Activated T-helper 1 cell treated with anti-CD3 and anti-CD28 coated beads, Interleukin-2, amount 50 U/mL, for 16 hours (primary cell): ENCODE measurements at regions not wholly inside any gene's neighbourhood (a gene's known extent, or its start where the extent isn't known, plus 50 kb on each side); places are given as distances from the start of the nearest gene placed in this dataset.
"Not testable (repeated sequence)": the region's sequence is repeated elsewhere in the genome, so short reads cannot be mapped to it uniquely, and the experiment has no call there.

Experiments
- DNase-seq, 2 donors: peaks; one replicate each; pipeline ENCODE4 v3.0.0-alpha.2; 2020; ENCODE audit warnings: low read depth in 1 of 2, low spot score in 1 of 2

DNA sequence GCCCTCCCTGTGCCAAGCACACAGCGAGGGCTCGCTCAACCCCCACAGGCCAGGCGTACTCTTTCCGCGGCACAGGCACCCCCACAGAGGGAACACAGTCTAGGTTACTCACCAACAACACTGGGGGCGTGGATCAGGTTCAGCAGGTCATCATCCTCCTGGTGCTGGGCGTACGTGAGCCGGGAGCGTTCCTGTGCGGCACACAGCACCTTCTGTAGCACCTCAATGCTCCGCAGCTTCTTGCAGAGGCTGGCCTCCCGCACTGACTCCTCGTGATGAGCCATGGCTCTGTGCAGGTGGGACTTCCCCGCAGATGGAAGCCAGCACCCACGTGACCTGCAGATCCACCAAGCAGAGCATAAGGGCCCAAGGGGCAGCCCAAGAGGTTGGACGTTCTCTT lies 296.8 kb downstream of the GOLGA6L6 start:
- not testable (repeated sequence) for DNase-seq

DNA sequence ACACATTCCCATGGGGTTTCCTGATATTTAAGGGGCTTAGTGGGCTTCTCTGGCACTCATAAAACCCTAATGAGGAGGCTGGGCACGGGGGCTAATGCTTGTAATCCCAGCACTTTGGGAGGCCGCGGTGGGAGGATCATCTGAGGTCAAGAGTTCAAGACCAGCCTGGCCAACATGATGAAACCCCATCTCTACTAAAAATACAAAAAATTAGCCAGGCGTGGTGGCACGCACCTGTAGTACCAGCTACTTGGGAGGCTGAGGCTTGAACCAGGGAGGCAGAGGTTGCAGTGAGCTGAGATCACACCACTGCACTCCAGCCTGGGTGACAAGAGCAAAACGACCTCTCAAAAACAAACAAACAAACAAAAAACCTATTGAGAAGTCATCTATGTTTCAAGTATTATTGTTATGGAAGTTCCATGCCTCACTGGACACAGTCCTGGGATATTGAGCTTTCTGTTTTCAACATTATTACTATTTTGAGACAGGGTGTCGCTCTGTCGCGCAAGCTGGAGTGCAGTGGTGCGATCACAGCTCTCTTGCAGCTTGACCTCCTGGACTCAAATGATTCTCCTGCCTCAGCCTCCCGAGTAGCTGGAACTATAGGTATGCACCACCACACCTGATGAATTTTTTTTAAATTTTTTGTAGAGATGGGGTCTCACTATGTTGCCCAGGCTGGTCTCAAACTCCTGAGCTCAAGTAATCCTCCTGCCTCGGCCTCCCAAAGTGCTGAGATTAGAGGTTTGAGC lies 297.9 kb downstream of the GOLGA6L6 start:
- not testable (repeated sequence) for DNase-seq

DNA sequence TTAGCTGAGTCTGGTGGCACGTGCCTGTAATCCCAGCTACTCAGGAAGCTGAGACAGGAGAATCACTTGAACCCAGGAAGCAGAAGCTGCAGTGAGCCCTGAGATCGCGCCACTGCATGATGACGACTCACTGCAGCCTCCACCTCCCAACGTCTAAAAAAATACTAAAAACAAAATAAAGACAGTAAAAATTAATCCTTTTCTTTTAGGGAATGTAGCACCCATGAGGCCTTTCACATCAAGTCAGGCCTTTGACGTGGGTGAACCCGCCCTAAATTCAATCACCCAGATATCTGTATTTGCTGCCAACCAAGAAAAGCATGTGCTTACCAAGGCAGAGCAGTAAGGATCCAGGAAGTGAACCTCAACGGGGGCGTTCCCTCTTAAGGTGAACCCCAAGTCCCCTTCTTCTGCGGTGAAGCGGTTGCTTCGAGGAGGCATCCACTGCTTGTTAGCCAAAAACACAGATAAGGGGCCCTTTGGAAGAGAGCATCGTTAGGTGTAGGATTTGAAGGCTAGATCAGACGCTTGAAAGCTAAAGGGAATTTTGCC lies 301.2 kb downstream of the GOLGA6L6 start:
- DNase-seq, result not testable (repeated sequence)

DNA sequence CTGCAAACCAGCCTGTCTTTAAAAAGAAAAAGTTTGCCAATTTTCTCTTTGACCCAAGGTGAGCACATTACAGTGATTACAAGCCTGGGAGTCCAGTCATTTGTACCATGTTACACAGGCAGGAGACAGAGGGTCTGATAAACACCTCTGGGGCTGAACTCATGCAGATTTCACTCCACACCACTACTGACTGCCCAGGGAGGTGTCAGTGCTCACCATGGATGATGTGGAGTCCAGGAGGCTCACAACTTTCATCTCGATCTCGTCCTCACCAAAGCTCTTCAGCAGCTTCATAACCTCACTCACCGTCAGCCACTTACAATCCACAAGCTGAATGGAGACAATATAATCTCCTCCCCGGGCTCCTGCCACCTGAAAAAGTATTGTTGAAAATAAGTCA lies 302.4 kb downstream of the GOLGA6L6 start:
- not testable (repeated sequence) for DNase-seq

DNA sequence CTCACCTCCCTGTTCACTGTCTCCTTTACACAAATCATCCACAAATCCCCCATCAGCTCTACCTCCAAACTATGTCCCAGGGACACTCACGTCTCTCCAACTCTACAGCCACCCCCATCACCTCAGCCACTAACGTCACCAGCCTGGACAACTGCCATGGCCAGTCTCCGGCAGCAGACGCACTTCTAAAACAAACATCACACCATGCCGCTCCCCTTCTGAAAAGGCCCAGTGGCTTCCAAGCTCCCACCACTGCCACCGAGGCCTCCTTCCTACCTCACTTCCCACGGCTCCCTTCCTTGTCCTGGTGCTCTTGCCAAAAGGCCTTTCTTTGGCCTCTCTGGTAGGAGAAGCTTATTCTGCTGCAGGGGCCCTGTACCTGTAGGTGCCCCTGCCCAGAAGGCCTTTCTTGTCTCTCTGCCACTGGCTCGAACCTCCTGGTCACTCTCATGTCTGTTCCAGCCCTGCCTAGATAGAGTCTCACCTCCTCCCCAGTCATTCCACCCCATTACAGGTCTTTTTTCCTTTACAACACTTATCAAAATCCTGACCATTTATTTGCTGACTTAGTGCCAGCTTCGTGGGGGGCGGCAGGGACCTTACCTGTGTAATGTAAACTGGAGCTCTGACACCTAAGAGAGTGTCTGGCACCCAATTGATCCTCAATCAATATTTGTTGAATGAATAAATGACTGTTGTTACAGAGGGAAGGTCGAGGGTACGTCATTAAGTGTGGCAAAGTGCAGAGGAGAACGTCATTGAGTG lies 304.2 kb downstream of the GOLGA6L6 start:
- not testable (repeated sequence) for DNase-seq

DNA sequence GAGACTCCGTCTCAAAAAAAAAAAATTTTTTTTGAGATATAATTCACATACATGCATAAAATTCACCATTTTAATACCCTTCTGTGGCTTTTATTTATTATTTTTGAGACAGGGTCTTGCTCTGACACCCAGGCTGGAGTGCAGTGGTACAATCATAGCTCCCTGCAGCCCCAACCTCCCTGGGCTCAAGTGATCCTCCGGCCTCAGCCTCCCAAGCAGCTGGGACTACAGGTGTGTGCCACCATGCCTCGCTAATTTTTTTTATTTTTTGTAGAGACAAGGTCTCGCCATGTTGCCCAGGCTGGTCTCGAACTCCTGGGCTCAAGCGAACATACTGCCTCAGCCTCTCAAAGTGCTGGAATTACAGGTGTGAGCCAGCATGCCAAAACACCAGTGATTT lies 305.9 kb downstream of the GOLGA6L6 start:
- DNase-seq, result not testable (repeated sequence)

DNA sequence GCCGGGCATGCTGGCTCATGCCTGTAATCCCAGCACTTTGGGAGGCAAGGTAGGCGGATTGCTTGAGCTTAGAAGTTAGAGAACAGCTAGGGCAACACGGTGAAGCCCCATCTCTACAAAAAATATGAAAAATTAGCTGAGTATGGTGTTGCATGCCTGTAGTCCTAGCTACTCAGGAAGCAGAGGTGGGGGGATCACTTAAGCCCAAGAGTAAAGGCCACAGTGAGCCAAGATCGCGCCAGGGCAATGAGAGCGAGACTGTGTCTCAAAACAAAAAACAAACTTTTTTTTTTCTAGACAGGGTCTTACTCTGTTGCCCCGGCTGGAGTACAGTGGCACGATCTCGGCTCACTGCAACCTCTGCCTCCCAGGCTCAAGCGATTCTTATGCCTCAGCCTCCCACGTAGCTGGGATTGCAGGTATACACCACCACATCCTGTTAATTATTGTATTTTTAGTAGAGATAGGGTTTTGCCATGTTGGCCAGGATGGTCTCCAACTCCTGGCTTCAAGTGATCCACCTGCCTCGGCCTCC lies 307.5 kb downstream of the GOLGA6L6 start:
- DNase-seq, result not testable (repeated sequence)

DNA sequence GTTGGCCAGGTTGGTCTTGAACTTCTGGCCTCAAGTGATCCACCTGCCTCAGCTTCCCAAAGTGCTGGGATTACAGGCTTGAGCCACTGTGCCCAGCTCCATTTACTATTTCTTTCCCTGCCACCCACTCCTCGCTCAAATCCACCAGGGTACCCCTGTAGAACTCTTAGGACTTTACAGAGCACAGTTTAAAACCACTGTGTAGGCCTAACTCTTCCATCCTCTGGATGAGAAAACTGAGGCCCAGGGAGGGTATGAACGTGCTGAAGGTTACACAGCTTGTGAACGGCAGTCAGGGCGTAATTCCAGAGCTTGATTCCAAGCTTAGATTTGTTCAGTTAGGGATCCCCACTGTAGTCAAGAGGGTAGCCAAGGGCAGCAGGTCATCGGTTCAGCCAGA lies 309.1 kb downstream of the GOLGA6L6 start:
- not testable (repeated sequence) for DNase-seq

DNA sequence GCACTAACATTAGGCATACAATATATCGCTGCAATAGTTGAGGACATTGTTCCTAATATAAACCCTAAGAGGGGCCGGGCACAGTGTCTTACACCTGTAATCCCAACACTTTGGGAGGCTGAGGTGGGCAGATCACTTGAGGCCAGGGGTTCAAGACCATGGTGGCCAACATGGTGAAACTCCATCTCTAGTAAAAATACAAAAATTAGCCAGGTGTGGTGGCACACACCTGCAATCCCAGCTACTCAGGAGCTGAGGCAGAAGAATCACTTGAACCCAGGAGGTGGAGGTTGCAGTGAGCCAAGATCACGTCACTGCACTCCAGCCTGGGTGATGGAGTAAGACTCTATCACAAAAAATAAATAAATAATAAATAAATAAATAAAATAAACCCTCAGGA lies 310.9 kb downstream of the GOLGA6L6 start:
- not testable (repeated sequence) for DNase-seq

DNA sequence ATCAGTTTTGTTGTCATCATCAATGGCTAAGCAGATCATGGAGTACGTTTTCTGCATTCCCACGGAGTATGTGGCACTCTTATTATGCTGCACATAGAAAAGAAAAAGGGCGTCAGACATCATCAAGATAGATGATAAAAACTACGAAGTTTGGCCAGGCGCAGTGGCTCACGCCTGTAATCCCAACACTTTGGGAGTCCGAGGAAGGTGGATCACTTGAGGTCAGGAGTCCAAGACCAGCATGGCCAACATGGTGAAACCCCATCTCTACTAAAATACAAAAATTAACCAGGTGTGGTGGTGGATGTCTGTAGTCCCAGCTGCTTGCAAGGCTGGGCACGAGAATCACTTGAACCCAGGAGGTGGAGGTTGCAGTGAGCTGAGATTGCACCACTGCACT lies 312.8 kb downstream of the GOLGA6L6 start:
- DNase-seq, result not testable (repeated sequence)

DNA sequence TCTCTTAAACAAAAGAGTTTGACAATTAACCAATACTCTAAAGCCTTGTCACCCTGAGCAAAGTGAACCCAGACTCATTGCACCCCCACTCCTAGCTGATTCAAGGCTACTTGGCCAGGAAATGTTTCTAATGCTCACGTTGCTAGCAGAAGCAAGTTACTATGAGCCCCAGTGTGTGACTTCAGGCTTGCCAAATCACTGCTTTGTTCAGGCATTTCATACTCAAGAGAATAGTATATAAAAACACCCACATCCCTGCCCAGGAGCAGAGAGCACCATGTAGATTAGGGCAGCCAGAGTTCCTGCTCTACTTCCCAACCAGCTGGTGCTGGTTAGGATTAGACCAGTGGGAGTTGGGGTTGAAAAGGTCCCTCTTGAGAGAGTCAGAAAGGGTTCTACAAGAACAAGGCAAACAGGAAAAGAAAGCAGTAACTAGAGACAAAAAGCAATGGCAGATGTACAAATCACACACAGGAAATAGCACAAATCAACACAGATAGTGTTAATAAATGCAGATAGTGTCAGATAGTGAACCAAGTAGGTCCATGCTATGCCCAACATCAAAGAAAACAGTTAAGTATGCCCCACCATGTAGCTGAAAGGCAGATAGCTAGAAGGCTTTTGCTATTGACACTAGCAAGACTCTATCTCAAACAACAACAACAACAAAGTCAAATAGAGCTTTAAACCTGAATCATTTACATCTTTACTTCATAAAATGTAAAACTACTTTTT lies 314.3 kb downstream of the GOLGA6L6 start:
- DNase-seq, result not testable (repeated sequence)

DNA sequence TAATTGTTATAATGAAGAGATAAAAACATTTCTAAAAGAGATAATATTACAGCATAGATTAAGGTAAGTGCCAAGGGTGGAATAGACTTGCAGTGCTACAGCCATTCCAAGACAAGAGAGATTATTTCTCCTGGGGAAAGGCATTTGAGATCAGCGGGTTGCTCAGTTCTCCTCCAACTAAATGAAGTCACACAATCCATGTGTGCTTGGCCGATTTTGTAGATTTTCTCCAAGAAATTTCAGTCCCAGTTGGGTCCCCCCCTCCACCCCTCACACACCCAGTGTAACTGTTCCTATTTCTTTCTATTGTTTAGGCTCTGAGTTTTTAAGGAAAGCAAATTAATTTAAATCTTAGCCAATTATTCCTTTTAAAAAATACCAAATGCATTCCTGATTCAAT lies 315.1 kb downstream of the GOLGA6L6 start:
- DNase-seq, result not testable (repeated sequence)

DNA sequence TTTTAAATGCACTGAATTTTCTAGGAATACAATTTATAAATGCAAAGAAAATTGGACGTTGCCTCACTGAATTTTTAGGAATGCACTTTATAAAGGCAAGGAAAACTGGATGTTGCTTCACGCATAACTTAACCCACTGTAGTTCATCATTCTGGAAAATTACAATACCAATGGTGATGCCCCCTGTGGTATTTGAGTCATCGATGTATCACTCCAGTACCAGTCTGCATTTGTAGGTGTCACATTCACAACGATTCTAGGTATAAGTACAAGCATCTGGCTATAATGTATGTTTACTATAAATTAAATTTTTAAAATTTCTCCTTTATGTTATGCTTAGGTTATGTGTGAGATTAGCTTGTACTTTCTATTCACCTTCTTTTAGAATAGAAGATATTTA lies 320.5 kb downstream of the GOLGA6L6 start:
- DNase-seq, result not testable (repeated sequence)

DNA sequence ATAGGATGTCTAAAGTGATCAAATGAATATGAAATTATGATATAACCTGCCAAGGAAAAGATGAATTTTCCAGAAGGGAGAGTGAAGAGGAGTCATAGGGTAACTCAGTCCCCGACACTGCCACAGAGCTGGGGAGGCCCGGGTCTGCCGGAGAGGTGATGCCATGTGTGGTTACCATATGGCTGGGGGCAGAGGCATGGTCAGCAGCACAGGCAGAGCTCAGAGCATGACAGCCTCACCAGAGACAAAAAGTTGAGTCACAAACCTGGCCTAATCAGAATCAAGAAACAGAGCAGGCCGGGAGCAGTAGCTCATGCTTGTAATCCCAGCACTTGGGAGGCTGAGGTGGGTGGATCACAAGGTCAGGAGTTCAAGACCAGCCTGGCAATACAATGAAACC lies 322.4 kb downstream of the GOLGA6L6 start:
- DNase-seq, result not testable (repeated sequence)

DNA sequence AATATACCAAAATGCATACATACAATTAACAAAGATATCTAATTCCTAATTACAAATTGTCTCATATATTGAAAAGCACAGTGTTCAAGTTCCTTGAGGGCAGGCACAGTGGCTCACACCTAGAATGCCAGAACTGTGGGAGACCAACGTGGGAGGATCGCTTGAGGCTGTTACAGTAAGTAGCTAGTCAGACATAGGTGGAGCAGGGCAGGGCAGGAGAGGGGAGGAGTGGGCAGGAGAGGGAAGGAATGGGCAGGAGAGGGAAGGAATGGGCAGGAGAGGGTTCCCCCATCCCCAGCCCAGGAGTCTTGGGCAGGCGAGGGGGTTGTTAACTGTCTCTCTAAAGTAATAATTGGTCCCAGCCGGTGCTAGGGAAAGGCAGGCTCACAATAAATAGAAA lies 325.9 kb downstream of the GOLGA6L6 start:
- DNase-seq, result not testable (repeated sequence)

DNA sequence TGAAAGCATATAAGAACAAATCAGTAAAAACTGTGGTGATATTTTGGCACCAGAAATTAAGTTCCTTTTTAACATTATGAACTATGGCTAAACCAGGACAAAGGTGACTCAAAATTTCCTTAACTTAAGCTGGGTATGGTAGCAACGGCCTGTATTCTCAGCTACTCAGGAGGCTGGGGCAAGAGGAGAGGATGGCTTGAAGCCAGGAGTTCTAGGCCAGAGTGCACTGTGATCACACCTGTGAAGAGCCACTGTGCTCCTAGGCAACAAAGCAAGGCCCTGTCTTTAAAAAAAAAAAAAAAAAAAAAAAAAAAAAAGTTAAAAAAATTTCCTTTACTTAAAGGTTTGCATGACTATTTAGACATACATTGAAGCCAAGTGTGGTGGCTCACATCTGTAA lies 327.5 kb downstream of the GOLGA6L6 start:
- not testable (repeated sequence) for DNase-seq

DNA sequence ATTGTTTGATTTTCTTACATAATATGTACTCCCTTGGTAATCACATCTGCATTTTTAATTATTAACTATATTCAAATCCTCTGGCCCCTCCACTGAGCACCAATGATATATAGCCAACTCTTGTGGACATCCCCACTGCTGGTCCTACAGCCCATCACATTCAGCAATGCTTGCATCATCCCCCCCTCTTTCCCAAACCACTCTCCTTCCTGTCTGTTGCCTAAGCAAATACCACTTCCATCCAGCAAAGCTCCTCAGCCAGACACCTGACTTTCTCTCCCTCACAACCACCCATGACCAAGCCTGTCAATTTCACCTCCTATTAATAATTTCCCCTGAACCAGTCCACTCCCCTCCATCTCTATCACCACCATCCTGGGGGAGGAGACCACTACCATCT lies 330.1 kb downstream of the GOLGA6L6 start:
- not testable (repeated sequence) for DNase-seq

DNA sequence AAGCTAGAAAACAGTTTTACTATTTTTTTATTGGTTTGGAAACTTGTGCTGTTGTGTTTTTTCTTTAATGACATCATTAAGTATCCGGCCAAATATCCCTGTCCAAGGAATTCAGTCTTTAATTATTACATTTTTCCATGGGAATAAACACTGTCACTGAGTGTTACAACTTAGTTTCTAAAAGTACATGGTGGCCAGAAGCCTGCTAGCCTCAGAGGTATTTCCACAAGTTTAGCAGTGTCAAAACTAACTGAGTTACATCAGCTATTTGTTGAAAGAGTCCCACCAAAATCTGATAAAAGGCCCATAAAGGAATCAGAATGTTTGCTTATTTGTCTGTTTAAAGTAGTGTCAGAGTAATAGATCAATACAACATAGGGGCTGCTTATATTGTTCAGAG lies 331.6 kb downstream of the GOLGA6L6 start:
- not testable (repeated sequence) for DNase-seq

DNA sequence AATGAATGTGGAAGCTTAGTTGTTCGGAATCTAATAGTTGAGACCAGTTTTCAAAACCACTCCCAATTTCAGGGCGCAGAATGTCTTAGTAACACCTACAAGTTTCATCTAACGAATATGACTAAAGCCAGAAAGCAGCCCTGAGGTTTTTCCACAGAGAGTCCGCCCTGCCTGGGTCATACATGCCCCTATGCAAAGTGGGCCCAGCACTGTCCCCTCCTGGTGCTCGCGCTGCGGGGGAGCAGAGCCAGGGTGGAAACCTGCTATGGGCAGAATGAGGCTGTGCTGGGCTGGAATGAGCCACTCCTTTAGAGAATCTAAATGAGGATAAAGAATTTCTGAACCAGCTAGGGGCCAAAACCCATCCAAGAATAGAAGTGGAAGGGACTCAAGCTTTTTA lies 334.0 kb downstream of the GOLGA6L6 start:
- not testable (repeated sequence) for DNase-seq

DNA sequence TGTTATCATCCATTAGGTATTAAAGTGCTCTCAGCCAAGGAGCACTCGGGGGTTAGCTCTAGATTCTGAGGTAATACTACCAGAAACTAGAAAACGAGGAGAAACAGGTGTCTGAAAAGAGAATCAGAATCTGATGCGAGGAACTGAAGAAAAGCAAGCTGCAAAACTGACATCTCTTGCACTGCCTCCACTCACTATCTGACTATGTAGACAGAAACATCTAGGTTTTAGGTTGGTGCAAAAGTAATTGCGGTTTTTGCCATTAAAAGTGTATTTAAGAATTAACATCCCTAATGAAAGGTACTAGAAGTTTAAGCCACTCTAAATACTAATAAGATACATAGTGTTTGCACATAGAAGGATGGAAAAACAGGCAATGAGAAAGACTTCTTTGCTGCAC lies 334.4 kb downstream of the GOLGA6L6 start:
- not testable (repeated sequence) for DNase-seq
